Erythroblast (primary cell): ENCODE measurements at regions not wholly inside any gene's neighbourhood (a gene's known extent, or its start where the extent isn't known, plus 50 kb on each side); places are given as distances from the start of the nearest gene placed in this dataset.

Experiments used
- DNase-seq, 2 experiments: peaks; one replicate each; lab custom pipeline; 2025; lab: John Stamatoyannopoulos, UW
- GATA1 ChIP-seq: IDR thresholded peaks from 2 replicates; pipeline ENCODE4 v1.6.1; 2011; ENCODE audit warnings: low read depth, mild to moderate bottlenecking, control low read depth, low read length, moderate library complexity
- POLR2A ChIP-seq: IDR thresholded peaks from 2 replicates; pipeline ENCODE4 v1.6.1; 2011; ENCODE audit warnings: mild to moderate bottlenecking, low read length

DNA sequence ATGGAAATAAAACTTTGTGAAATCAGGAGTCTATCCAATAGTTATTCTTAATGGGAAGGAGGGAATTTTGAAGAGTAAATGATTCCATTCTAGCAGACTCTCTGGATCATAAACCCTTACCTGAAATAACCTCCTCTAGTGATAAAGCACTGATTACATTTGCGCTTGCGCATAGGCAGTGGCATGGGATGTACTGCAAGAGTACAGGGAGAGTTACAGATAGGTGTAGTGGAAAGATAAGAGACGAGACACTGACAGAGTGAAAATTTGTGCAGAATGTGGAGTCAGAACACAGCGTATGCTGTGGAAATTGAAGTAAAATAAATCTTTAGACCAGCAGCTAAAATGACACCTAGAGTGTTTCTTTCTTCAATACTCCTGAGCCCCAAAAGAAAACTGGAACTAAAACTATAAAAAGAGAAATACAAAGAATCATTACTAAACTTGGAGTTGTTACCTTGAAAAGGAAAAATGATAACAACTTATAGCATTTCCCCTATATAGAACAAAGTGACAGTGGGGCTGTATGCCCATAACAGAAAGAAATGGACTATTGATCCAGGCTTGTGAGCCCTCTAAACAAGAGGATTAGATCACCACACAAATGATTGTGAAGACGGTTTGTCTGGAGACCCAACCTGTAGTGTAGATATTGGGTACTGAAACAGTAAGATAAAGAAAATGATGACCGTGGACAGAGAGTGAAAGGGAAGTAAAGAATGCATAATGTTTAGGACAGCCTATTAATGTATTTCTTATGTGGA, 1471.2 kb upstream of the NUDT12 start:
- DNase-seq = peak; percentile 7 to 13
- TF ChIP-seq GATA1 (no peak), POLR2A (no peak)

DNA sequence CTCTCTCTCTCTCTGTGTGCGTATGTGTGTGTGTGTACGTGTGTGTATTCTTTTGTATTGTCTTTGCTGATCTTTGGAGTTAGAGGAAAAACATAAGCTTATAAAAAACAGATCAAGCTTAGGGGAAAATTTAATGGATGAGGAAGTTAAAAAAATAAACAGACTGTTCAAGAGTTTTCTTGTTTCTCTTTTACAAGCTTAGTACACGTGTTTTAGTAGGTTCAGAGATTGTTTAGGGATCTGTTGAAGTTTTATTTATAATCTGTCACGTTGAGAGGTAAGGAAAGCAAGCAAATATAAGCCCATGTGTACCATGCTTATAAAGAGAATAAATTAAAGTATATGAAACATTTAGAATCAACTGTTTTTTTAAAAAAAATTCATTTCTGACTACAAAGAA, 1470.3 kb upstream of the NUDT12 start:
- TF ChIP-seq GATA1 (no peak), POLR2A (no peak)
- no peak for DNase-seq

GRCh38 chr5:105030153-105030552, 1467.6 kb upstream of the NUDT12 start:
- DNase-seq = no peak
- TF ChIP-seq POLR2A = no peak
- no peak for TF ChIP-seq GATA1

DNA sequence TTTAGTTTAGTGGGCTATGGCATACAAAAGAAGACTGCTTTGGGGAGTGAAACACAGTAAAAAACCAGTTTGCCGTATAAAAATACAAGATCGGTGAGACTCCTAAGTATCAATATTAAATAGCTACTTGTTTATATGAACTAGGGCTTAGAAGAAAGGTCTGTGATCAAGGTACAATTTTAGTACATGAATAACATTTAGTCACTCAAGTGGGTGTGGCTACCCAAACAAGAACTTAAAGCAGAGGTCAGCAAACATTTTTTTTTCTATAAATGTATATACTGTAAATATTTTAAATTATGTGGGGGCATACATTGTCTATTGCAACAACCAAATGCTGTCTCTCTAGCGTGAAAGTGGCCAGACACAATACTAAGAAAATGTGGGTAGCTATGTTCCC, 1452.5 kb upstream of the NUDT12 start:
- DNase-seq = no peak
- no peak for TF ChIP-seq GATA1
- TF ChIP-seq POLR2A = no peak

GRCh38 chr5:104998572-104998971, 1436.0 kb upstream of the NUDT12 start:
- peak in 1 of 2 experiments; percentile 37 for DNase-seq
- TF ChIP-seq GATA1 (no peak), POLR2A (no peak)

DNA sequence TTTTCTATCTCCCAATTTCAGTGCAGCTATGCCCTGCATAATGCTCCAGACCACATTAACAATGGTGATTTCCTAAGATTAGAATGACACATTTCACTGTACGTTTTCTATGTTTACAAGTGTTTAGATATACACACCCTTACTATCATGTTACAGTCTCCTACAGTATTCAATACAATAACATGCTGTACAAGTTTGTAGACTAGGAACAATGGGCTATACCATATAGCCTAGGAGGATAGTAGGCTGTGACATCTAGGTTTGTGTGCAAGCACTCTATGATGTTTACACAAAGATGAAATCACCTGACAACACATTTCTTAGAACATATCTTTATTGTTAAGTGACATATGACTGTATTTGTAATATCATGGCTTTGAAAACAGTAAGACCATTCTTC, 1435.6 kb upstream of the NUDT12 start:
- no peak for DNase-seq
- TF ChIP-seq GATA1 (no peak), POLR2A (no peak)

GRCh38 chr5:104987074-104987473, 1424.5 kb upstream of the NUDT12 start:
- TF ChIP-seq POLR2A (no peak), GATA1 (peak; percentile 32)
- DNase-seq = peak; percentile 72 to 92

DNA sequence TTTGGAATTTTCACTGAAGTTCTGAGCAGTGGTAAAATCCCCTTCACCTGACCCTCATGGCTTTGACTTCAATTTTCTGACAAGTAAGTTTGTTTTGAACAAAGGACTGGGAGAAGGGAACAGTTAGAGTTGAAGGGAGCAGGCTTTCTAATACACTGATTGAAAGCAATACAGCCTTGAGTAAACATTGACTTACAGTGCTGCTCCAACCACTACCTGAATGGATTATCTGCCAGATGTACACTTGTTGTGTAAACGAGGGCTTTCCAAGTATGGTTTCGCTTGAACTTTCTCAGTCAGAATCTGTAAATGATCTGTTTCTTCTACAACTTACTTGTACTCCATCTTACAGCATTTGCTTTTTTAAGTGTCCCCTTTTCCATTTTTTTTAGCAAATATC, 1414.9 kb upstream of the NUDT12 start:
- no peak for TF ChIP-seq GATA1
- TF ChIP-seq POLR2A = no peak
- DNase-seq = no peak

GRCh38 chr5:104967806-104968410, 1405.3 kb upstream of the NUDT12 start:
- TF ChIP-seq POLR2A = no peak
- TF ChIP-seq GATA1 = no peak
- DNase-seq = no peak

DNA sequence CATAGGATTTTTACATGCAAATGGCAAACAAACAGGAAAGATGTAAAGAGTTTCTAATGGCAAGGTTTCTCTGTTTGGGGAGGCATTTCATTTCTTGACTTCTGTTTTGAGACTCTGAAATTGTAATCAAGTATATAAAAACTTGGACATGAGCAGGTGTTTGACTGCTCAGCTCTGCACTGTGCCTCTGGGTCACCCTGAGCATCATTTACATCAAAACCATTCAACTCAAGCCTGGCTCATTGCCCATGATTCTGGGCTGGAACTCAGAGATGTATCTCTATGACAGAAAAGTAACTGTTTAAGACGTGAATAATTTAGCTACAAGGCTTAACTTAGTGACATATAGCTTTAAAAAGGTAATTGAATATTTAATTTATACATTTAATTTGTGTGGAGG, 1402.4 kb upstream of the NUDT12 start:
- DNase-seq = no peak
- TF ChIP-seq POLR2A = no peak
- TF ChIP-seq GATA1 = no peak

DNA sequence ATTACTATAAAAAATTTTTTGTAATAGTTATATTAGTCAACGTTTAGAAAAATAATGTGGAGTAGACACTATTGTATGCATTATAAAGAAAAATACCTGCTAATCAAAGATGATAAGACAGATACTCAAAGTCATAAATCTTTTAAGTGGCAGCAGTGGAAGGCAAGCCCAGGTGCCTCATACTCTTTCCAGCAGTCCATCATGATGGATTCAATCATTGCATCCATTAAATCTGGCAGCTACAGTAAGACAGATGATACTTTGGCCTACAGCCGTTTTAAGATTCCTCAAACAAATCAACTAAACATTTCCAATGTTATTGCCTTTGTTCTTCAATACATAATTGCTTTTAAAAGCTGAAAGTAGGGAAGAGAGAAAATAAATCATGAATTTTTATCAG, 1392.9 kb upstream of the NUDT12 start:
- TF ChIP-seq POLR2A (no peak), GATA1 (no peak)
- no peak for DNase-seq

DNA sequence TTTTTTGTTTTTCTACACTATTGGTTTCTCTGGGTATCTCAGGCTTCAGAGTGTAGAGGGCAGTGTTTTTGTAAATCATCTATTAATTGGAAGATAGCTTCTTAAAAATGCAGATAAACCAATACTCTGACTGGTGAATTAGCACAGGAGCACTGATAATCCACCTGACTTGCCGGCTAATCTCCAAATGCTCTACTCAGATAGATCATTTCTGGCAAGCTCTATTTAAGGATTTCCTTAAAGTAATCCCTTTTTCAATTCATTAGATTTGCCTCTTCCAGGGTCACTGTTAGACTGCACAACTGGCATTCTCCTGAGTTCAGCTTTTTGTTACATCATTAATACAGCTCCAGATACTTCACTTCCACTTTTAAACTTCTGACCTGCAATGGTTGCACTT, 1390.3 kb upstream of the NUDT12 start:
- no peak for TF ChIP-seq GATA1
- DNase-seq = no peak

- DNase-seq = no peak
- no peak for TF ChIP-seq POLR2A
- TF ChIP-seq GATA1 = no peak
These were observed 1389.2 kb upstream of the NUDT12 start for GRCh38 chr5:104951829-104952228.

DNA sequence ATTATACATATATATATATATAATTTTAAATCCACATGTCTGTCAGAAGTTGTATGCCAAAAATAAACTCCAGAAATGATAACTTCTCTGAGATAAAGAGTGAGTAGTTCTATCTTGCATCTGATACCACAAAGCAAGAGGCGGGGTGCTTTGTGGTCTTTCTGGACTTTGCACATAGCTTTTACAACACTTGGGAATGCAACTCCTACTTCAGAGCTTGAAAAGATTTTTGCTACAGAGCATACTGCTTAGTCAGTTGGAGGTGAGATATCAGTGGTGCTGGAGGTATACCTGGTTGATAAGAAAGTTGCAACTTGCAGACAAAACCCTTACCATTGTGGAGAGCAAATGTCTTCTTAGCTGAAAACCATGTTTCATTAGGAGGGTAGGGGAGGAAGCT, 1384.5 kb upstream of the NUDT12 start:
- no peak for DNase-seq
- TF ChIP-seq GATA1 (no peak), POLR2A (no peak)

DNA sequence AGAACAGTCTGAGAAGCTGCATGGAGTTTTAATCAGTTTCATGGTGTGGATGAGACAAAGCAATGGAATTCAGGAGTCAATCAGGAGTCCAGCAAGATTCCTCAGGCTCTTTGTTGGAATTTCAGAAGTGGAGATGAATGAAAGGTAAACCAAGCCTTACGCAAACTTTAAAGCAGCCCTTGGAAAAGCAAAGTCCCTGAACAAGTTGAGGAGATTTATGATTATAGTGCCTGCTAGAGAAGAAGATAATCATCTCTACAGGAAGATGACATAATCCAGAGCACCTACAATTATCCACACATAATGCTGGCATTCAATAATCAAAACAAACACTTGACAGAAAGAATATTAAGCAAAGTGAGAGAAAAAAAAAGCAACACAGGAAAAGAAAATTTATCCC, 1380.1 kb upstream of the NUDT12 start:
- no peak for DNase-seq
- TF ChIP-seq GATA1 = no peak
- no peak for TF ChIP-seq POLR2A
